SU-DHL-6 (cell line): ENCODE measurements at regions not wholly inside any gene's neighbourhood (a gene's known extent, or its start where the extent isn't known, plus 50 kb on each side); places are given as distances from the start of the nearest gene placed in this dataset.

ENCODE experiments used
- H2AFZ ChIP-seq: fragments of 200-600 bp; sonication (generic); 2 replicates; pipeline ENCODE4 v1.6.1; 2014; ENCODE audit warnings: low read depth, mild to moderate bottlenecking, moderate library complexity, mixed read lengths, antibody characterized with exemption, low read length; ENCODE audit not compliant: severe bottlenecking
- H3F3A ChIP-seq: fragments of 200-600 bp; shearing (Covaris generic); 2 replicates; pipeline ENCODE4 v1.6.0; 2016; ENCODE audit warnings: antibody characterized with exemption, mild to moderate bottlenecking; ENCODE audit not compliant: insufficient read depth
- H3K27ac ChIP-seq: fragments of 200-600 bp; sonication (generic); 2 replicates; pipeline ENCODE4 v1.5.1; 2016; ENCODE audit warnings: low read depth, mild to moderate bottlenecking, low read length, moderate library complexity, mixed read lengths
- H3K27me3 ChIP-seq: fragments of 200-600 bp; sonication (generic), shearing (Covaris generic); 2 replicates; pipeline ENCODE4 v1.6.0; 2014; ENCODE audit warnings: mild to moderate bottlenecking, low read length
- H3K36me3 ChIP-seq: fragments of 200-600 bp; sonication (generic); 2 replicates; pipeline ENCODE4 v1.6.1; 2014; ENCODE audit warnings: mild to moderate bottlenecking, low read length, mixed read lengths
- H3K4me2 ChIP-seq: fragments of 300-600, 200-600 bp; shearing (Covaris generic), sonication (generic); 2 replicates; pipeline ENCODE4 v1.6.0; 2014; ENCODE audit warnings: low read length, low read depth, mild to moderate bottlenecking; ENCODE audit not compliant: poor library complexity, severe bottlenecking
- H3K4me3 ChIP-seq: fragments of 200-600 bp; sonication (generic); 2 replicates; pipeline ENCODE4 v1.5.1; 2014; ENCODE audit warnings: antibody characterized with exemption, low read length, mild to moderate bottlenecking, mixed read lengths; ENCODE audit not compliant: insufficient read depth, poor library complexity, severe bottlenecking
- H3K79me2 ChIP-seq: fragments of 200-600 bp; sonication (generic); 2 replicates; pipeline ENCODE4 v1.6.1; 2014; ENCODE audit warnings: mild to moderate bottlenecking, low read length, moderate library complexity; ENCODE audit not compliant: insufficient read depth
- H3K9ac ChIP-seq: fragments of 200-600 bp; sonication (generic); 2 replicates; pipeline ENCODE4 v1.7.0; 2014; ENCODE audit warnings: mild to moderate bottlenecking, low read length
- H3K9me2 ChIP-seq: fragments of 200-600 bp; sonication (generic); replicated peaks from 2 replicates; pipeline ENCODE4 v1.6.1; 2014; ENCODE audit warnings: low read length; ENCODE audit not compliant: insufficient read depth
- H3K9me3 ChIP-seq: fragments of 200-600 bp; sonication (generic); 2 replicates; pipeline ENCODE4 v1.6.1; 2014; ENCODE audit warnings: low read length, mixed read lengths; ENCODE audit not compliant: insufficient read depth
- H4K20me1 ChIP-seq: fragments of 200-600 bp; sonication (generic); 2 replicates; pipeline ENCODE4 v1.6.1; 2014; ENCODE audit warnings: low read depth, mild to moderate bottlenecking, antibody characterized with exemption, low read length, moderate library complexity, mixed read lengths
- EZH2phosphoT487 ChIP-seq: fragments of 200-600 bp; sonication (generic), shearing (Covaris generic); conservative IDR thresholded peaks from 2 replicates; pipeline ENCODE4 v1.6.1; 2018; ENCODE audit warnings: mild to moderate bottlenecking, antibody characterized with exemption, low read length, moderate library complexity, mixed read lengths
- TF ChIP-seq, protein P1 (sequence below): fragments of 200-600 bp; sonication (generic); IDR thresholded peaks from one replicate; pipeline ENCODE4 v1.5.1; 2017; ENCODE audit warnings: antibody characterized with exemption, mild to moderate bottlenecking, low read length, moderate library complexity; ENCODE audit not compliant: insufficient read depth, poor library complexity, severe bottlenecking

DNA sequence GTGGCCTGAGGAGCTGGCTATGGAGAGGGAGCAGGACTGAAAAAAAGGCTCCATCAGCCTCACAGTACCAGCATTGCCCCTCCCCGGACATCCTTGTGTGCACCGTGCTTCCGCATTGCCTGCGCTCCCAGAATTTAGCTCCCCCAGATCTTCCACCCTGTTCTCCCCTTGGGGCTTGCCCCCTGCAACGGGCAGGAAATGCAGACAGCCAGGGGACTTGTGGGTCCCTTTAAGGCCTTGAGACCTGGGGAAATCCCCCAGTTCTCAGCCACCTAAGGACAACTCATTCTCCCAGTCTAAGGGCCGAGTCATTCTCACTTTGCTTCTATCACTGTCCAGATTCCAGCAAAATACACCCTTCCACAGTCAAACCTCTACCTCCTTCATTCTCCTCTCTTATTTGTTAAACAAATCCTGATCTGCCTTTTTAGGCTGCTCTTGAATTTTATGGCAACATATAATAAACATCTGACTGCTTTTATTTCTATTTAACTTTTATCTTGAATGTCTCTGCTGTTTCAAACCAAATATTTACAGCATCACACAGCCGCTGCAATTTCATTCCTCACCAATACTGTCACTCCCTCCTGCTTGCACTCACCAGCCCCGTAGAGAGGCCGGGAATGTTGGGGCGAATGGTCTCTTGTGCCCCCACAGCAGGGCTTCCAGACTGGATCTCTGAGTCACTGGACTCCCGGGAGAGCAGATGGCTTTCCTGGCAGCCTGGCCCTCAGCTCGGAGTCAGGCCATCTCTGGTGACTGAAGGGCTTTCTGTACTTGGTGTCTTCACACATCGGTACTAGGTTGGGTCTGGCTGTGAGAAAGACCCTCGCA, 221.9 kb downstream of the TSHZ3 start:
- no peaks in the 10 kb centered on the region for H3K9me2 ChIP-seq

DNA sequence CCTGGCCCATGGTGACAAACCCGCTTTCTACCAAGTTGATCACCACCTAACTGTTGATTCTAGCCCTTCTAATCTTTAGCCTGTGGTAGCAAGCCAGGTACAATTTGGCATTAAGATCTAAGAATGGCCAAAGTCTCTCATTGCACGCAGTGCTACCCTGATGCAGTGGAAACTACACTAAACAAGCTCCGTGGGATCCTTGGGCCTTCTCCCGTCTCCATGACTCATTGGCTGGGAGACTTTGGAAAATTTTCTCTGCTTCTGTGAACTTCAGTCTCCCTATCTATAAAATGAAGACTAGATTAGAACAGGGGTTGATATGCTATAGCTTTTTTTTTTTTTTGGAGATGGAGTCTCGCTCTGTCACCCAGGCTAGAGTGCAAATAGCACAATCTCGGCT, 223.0 kb downstream of the TSHZ3 start:
- Histone ChIP-seq H3K9me3 (no peaks in the 10 kb centered on the region), H3K4me2 (no peak overlapping the region), H3K4me3 (no peak overlapping the region), H3K79me2 (no peaks in the 10 kb centered on the region), H3K36me3 (no peaks in the 10 kb centered on the region), H3K9me2 (no peaks in the 10 kb centered on the region), H3K27ac (no peak overlapping the region), H3F3A (no peaks in the 10 kb centered on the region), H3K9ac (no peak overlapping the region), H4K20me1 (no peaks in the 10 kb centered on the region), H3K27me3 (no peaks in the 10 kb centered on the region), H2AFZ (no peak overlapping the region)
- no peak for TF ChIP-seq EZH2phosphoT487
- TF ChIP-seq, protein P1, sequence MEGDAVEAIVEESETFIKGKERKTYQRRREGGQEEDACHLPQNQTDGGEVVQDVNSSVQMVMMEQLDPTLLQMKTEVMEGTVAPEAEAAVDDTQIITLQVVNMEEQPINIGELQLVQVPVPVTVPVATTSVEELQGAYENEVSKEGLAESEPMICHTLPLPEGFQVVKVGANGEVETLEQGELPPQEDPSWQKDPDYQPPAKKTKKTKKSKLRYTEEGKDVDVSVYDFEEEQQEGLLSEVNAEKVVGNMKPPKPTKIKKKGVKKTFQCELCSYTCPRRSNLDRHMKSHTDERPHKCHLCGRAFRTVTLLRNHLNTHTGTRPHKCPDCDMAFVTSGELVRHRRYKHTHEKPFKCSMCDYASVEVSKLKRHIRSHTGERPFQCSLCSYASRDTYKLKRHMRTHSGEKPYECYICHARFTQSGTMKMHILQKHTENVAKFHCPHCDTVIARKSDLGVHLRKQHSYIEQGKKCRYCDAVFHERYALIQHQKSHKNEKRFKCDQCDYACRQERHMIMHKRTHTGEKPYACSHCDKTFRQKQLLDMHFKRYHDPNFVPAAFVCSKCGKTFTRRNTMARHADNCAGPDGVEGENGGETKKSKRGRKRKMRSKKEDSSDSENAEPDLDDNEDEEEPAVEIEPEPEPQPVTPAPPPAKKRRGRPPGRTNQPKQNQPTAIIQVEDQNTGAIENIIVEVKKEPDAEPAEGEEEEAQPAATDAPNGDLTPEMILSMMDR: no peak

More for the DNA sequence above, 221.9 kb downstream of the TSHZ3 start:
- Histone ChIP-seq H3F3A (no peaks in the 10 kb centered on the region), H3K4me2 (no peak overlapping the region), H3K27ac (no peak overlapping the region), H2AFZ (no peak overlapping the region), H3K36me3 (no peaks in the 10 kb centered on the region), H4K20me1 (no peaks in the 10 kb centered on the region), H3K9ac (no peak overlapping the region), H3K4me3 (no peak overlapping the region), H3K27me3 (no peaks in the 10 kb centered on the region), H3K79me2 (no peaks in the 10 kb centered on the region), H3K9me3 (no peaks in the 10 kb centered on the region)
- TF ChIP-seq EZH2phosphoT487: no peak
- TF ChIP-seq, protein P1: no peak

DNA sequence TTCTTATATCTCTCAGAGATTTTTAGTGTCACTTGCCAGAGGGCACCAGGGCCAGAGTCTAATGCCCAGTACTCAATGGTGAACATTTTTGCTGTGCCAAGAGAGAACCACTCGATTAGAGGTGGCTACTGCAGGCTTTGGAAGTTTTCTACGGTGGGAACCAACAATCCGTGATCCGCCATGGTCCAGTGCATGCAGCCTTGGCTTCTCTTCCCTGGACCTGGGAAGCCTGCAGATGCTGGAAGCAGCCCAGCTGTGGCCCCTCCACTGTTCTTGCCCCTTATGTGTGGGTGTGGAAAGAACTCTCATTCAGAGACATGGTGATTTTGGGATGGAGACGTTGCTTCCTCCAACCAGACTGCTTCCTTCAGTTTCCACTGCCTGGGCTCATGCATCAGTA, 224.2 kb downstream of the TSHZ3 start:
- Histone ChIP-seq H3K36me3 (no peaks in the 10 kb centered on the region), H3F3A (no peaks in the 10 kb centered on the region), H3K79me2 (no peaks in the 10 kb centered on the region), H3K4me2 (no peak overlapping the region), H3K27me3 (no peaks in the 10 kb centered on the region), H3K9me2 (no peaks in the 10 kb centered on the region), H3K9me3 (no peaks in the 10 kb centered on the region), H3K27ac (no peak overlapping the region), H3K9ac (no peak overlapping the region), H4K20me1 (no peaks in the 10 kb centered on the region), H2AFZ (no peak overlapping the region), H3K4me3 (no peak overlapping the region)
- TF ChIP-seq EZH2phosphoT487: no peak
- TF ChIP-seq, protein P1: no peak
